ENCODE measurements at regions not wholly inside any gene's neighbourhood (a gene's known extent, or its start where the extent isn't known, plus 50 kb on each side); places are given as distances from the start of the nearest gene placed in this dataset.
A peak's percentile ranks its signal among the peaks of the same experiment; 100 is the strongest.
"Not testable (repeated sequence)": the region's sequence is repeated elsewhere in the genome, so short reads cannot be mapped to it uniquely, and the experiment has no call there.

- DNase-seq (ENCODE audit: low spot score), result no peak
Observed at GRCh38 chr9:74331607-74332006, 165.5 kb upstream of the RORB start.

- DNase-seq (ENCODE audit: low spot score), result no peak
Observed at GRCh38 chr9:74333384-74334032, 163.6 kb upstream of the RORB start.

- DNase-seq (ENCODE audit: low spot score), result no peak
Observed at GRCh38 chr9:74334271-74334670, 162.9 kb upstream of the RORB start.

GRCh38 chr9:74336161-74336560 is 161.0 kb upstream of the RORB start:
- DNase-seq (ENCODE audit: low spot score), result no peak

- DNase-seq (ENCODE audit: low spot score), result no peak
Observed at GRCh38 chr9:74348777-74349176, 148.4 kb upstream of the RORB start.

GRCh38 chr9:74355107-74355506 is 142.0 kb upstream of the RORB start:
- DNase-seq (ENCODE audit: low spot score), result no peak

- DNase-seq (ENCODE audit: low spot score), result no peak
Observed at GRCh38 chr9:74357577-74357976, 139.6 kb upstream of the RORB start.

- no peak for DNase-seq (ENCODE audit: low spot score)
Observed at GRCh38 chr9:74358959-74359358, 138.2 kb upstream of the RORB start.

GRCh38 chr9:74361508-74361907 is 135.6 kb upstream of the RORB start:
- no peak for DNase-seq (ENCODE audit: low spot score)

- DNase-seq (ENCODE audit: low spot score), result no peak
Observed at GRCh38 chr9:74362423-74362822, 134.7 kb upstream of the RORB start.

GRCh38 chr9:74366111-74366510 is 131.0 kb upstream of the RORB start:
- DNase-seq (ENCODE audit: low spot score), result no peak

GRCh38 chr9:74369844-74370243 is 127.3 kb upstream of the RORB start:
- no peak for DNase-seq (ENCODE audit: low spot score)

- DNase-seq (ENCODE audit: low spot score), result no peak
Observed at GRCh38 chr9:74373348-74373747, 123.8 kb upstream of the RORB start.

- DNase-seq (ENCODE audit: low spot score), result peak; percentile 7
Observed at GRCh38 chr9:74379718-74380117, 117.4 kb upstream of the RORB start.

GRCh38 chr9:74391816-74392215 is 105.3 kb upstream of the RORB start:
- DNase-seq (ENCODE audit: low spot score), result no peak

GRCh38 chr9:74403581-74403980 is 93.6 kb upstream of the RORB start:
- DNase-seq (ENCODE audit: low spot score), result no peak

GRCh38 chr9:74404620-74405019 is 92.5 kb upstream of the RORB start:
- DNase-seq (ENCODE audit: low spot score), result no peak

- DNase-seq (ENCODE audit: low spot score), result no peak
Observed at GRCh38 chr9:74407166-74407565, 90.0 kb upstream of the RORB start.

GRCh38 chr9:74412236-74412979 is 84.7 kb upstream of the RORB start:
- no peak for DNase-seq (ENCODE audit: low spot score)

GRCh38 chr9:74413876-74414275 is 83.3 kb upstream of the RORB start:
- DNase-seq (ENCODE audit: low spot score), result no peak

- DNase-seq (ENCODE audit: low spot score), result no peak
Observed at GRCh38 chr9:74414325-74414724, 82.8 kb upstream of the RORB start.

GRCh38 chr9:74415995-74416394 is 81.1 kb upstream of the RORB start:
- no peak for DNase-seq (ENCODE audit: low spot score)

GRCh38 chr9:74424488-74424887 is 72.6 kb upstream of the RORB start:
- DNase-seq (ENCODE audit: low spot score), result not testable (repeated sequence)

GRCh38 chr9:74431467-74431866 is 65.7 kb upstream of the RORB start:
- no peak for DNase-seq (ENCODE audit: low spot score)
